IPS-15b (cell line): ENCODE measurements at regions not wholly inside any gene's neighbourhood (a gene's known extent, or its start where the extent isn't known, plus 50 kb on each side); places are given as distances from the start of the nearest gene placed in this dataset.
"Not testable (repeated sequence)": the region's sequence is repeated elsewhere in the genome, so short reads cannot be mapped to it uniquely, and the experiment has no call there.

Experiments used
- H3K27me3 ChIP-seq: one replicate; pipeline ENCODE4 v1.6.1; 2013; ENCODE audit warnings: low read length; ENCODE audit not compliant: control insufficient read depth, insufficient read depth
- H3K36me3 ChIP-seq: one replicate; pipeline ENCODE4 v1.6.1; 2013; ENCODE audit warnings: low read length; ENCODE audit not compliant: control insufficient read depth, insufficient read depth
- H3K4me1 ChIP-seq: one replicate; pipeline ENCODE4 v1.6.1; 2013; ENCODE audit warnings: mild to moderate bottlenecking, low read length; ENCODE audit not compliant: control insufficient read depth, insufficient read depth
- H3K4me3 ChIP-seq: one replicate; pipeline ENCODE4 v1.5.1; 2013; ENCODE audit warnings: low read depth, low read length
- H3K9ac ChIP-seq: one replicate; pipeline ENCODE4 v1.6.1; 2013; ENCODE audit warnings: low read depth, mild to moderate bottlenecking, low read length
- H3K9me3 ChIP-seq: one replicate; pipeline ENCODE4 v1.6.1; 2013; ENCODE audit warnings: mild to moderate bottlenecking, low read length; ENCODE audit not compliant: control insufficient read depth, insufficient read depth

GRCh38 chr1:168490306-168490705 lies 53.5 kb downstream of the XCL2 start:
- Histone ChIP-seq H3K4me3 (no peak overlapping the region), H3K9me3 (no peaks in the 10 kb centered on the region), H3K9ac (no peak overlapping the region), H3K36me3 (no peaks in the 10 kb centered on the region), H3K27me3 (no peaks in the 10 kb centered on the region), H3K4me1 (no peaks in the 10 kb centered on the region)

- Histone ChIP-seq H3K4me3 (no peak overlapping the region), H3K36me3 (no peaks in the 10 kb centered on the region), H3K9me3 (no peaks in the 10 kb centered on the region), H3K4me1 (no peaks in the 10 kb centered on the region), H3K9ac (no peak overlapping the region), H3K27me3 (no peaks in the 10 kb centered on the region)
Measured at GRCh38 chr1:168488138-168488537, 55.7 kb downstream of the XCL2 start.

GRCh38 chr1:168486820-168487219 lies 57.0 kb downstream of the XCL2 start:
- not testable (repeated sequence) for H3K4me3 ChIP-seq, H3K27me3 ChIP-seq, H3K9ac ChIP-seq, H3K36me3 ChIP-seq, H3K4me1 ChIP-seq, H3K9me3 ChIP-seq

GRCh38 chr1:168485048-168485447 lies 58.7 kb downstream of the XCL2 start:
- Histone ChIP-seq H3K36me3 (no peaks in the 10 kb centered on the region), H3K9ac (no peak overlapping the region), H3K9me3 (no peaks in the 10 kb centered on the region), H3K4me3 (no peak overlapping the region), H3K4me1 (no peaks in the 10 kb centered on the region), H3K27me3 (no peaks in the 10 kb centered on the region)

GRCh38 chr1:168484083-168484482 lies 59.7 kb downstream of the XCL2 start:
- Histone ChIP-seq H3K9me3 (no peaks in the 10 kb centered on the region), H3K4me1 (no peaks in the 10 kb centered on the region), H3K27me3 (no peaks in the 10 kb centered on the region), H3K36me3 (no peaks in the 10 kb centered on the region), H3K4me3 (no peak overlapping the region), H3K9ac (no peak overlapping the region)

GRCh38 chr1:168483539-168483938 lies 60.3 kb downstream of the XCL2 start:
- H3K9ac ChIP-seq, result no peak overlapping the region
- H3K9me3 ChIP-seq, result no peaks in the 10 kb centered on the region
- H3K4me1 ChIP-seq, result no peaks in the 10 kb centered on the region

GRCh38 chr1:168482106-168482505 lies 61.7 kb downstream of the XCL2 start:
- H3K9ac ChIP-seq, result no peak overlapping the region
- H3K4me1 ChIP-seq, result no peaks in the 10 kb centered on the region
- no peaks in the 10 kb centered on the region for H3K9me3 ChIP-seq
- H3K27me3 ChIP-seq, result no peaks in the 10 kb centered on the region
- H3K4me3 ChIP-seq, result no peak overlapping the region
- no peaks in the 10 kb centered on the region for H3K36me3 ChIP-seq

More at GRCh38 chr1:168483539-168483938, 60.3 kb downstream of the XCL2 start:
- no peak overlapping the region for H3K4me3 ChIP-seq
- H3K27me3 ChIP-seq, result no peaks in the 10 kb centered on the region
- no peaks in the 10 kb centered on the region for H3K36me3 ChIP-seq

- no peak overlapping the region for H3K9ac ChIP-seq
- no peaks in the 10 kb centered on the region for H3K27me3 ChIP-seq
- H3K4me1 ChIP-seq, result no peaks in the 10 kb centered on the region
- no peaks in the 10 kb centered on the region for H3K9me3 ChIP-seq
- no peak overlapping the region for H3K4me3 ChIP-seq
- H3K36me3 ChIP-seq, result no peaks in the 10 kb centered on the region
Measured at GRCh38 chr1:168481586-168481985, 62.2 kb downstream of the XCL2 start.

- H3K27me3 ChIP-seq, result no peaks in the 10 kb centered on the region
- no peak overlapping the region for H3K4me3 ChIP-seq
- no peaks in the 10 kb centered on the region for H3K36me3 ChIP-seq
- H3K9me3 ChIP-seq, result no peaks in the 10 kb centered on the region
- H3K9ac ChIP-seq, result no peak overlapping the region
- no peaks in the 10 kb centered on the region for H3K4me1 ChIP-seq
Measured at GRCh38 chr1:168480997-168481396, 62.8 kb downstream of the XCL2 start.

- Histone ChIP-seq H3K9me3 (no peaks in the 10 kb centered on the region), H3K4me3 (no peak overlapping the region), H3K9ac (no peak overlapping the region), H3K27me3 (no peaks in the 10 kb centered on the region), H3K4me1 (no peaks in the 10 kb centered on the region), H3K36me3 (no peaks in the 10 kb centered on the region)
Measured at GRCh38 chr1:168477792-168478191, 66.0 kb downstream of the XCL2 start.

GRCh38 chr1:168476588-168477385 lies 67.0 kb downstream of the XCL2 start:
- Histone ChIP-seq H3K4me1 (no peaks in the 10 kb centered on the region), H3K9me3 (no peaks in the 10 kb centered on the region), H3K4me3 (no peak overlapping the region), H3K27me3 (no peaks in the 10 kb centered on the region), H3K9ac (no peak overlapping the region), H3K36me3 (no peaks in the 10 kb centered on the region)

- Histone ChIP-seq H3K9ac (no peak overlapping the region), H3K36me3 (no peaks in the 10 kb centered on the region), H3K27me3 (no peaks in the 10 kb centered on the region), H3K4me1 (no peaks in the 10 kb centered on the region), H3K4me3 (no peak overlapping the region), H3K9me3 (no peaks in the 10 kb centered on the region)
Measured at GRCh38 chr1:168474322-168474721, 69.5 kb downstream of the XCL2 start.
